Panc1 (cell line): ENCODE measurements at regions not wholly inside any gene's neighbourhood (a gene's known extent, or its start where the extent isn't known, plus 50 kb on each side); places are given as distances from the start of the nearest gene placed in this dataset.

Experiments
- CTCF ChIP-seq: fragments of 450-650 bp; IDR thresholded peaks from 2 replicates; pipeline ENCODE4 v1.5.1; 2017; ENCODE audit warnings: mild to moderate bottlenecking
- POLR2AphosphoS5 ChIP-seq: IDR thresholded peaks from 2 replicates; pipeline ENCODE4 v1.6.1; 2012; ENCODE audit warnings: mild to moderate bottlenecking, low read depth, low read length, moderate library complexity
- REST ChIP-seq, 2 experiments: IDR thresholded peaks; 2 replicates each; pipeline ENCODE4 v1.6.1; 2011 to 2012; ENCODE audit warnings: low read depth in 2 of 2, control low read depth in 1 of 2, low read length in 1 of 2, mild to moderate bottlenecking in 1 of 2, moderate library complexity in 1 of 2; ENCODE audit not compliant: insufficient read depth in 1 of 2
- SIN3A ChIP-seq: IDR thresholded peaks from 2 replicates; pipeline ENCODE4 v1.6.1; 2012; ENCODE audit warnings: low read depth, mild to moderate bottlenecking, low read length, moderate library complexity, borderline replicate concordance; ENCODE audit not compliant: insufficient read depth
- TCF7L2 ChIP-seq: IDR thresholded peaks from 2 replicates; pipeline ENCODE4 v1.6.1; 2011; ENCODE audit warnings: mild to moderate bottlenecking, low read depth, low read length, inconsistent platforms

- no peak for TF ChIP-seq REST (IDR thresholded peaks at IDR 0.05; ENCODE audit: insufficient read depth in 1 of 2, low read depth in 2 of 2, low read length in 1 of 2)
- no peak for TF ChIP-seq CTCF
- TF ChIP-seq POLR2AphosphoS5 = no peak
- TF ChIP-seq SIN3A = no peak
- TF ChIP-seq TCF7L2 = no peak
Observed at GRCh38 chr7:113764401-113765035, 154.3 kb downstream of the PPP1R3A start.
